K562 (cell line): ENCODE measurements at regions not wholly inside any gene's neighbourhood (a gene's known extent, or its start where the extent isn't known, plus 50 kb on each side); places are given as distances from the start of the nearest gene placed in this dataset.
A peak's percentile ranks its signal among the peaks of the same experiment; 100 is the strongest.

Source experiments
- ATAC-seq: fragments of 200-7000 bp; cut with Tn5 transposase; 3 replicates; pipeline ENCODE4 v1.9.1; 2020; ENCODE audit warnings: moderate library complexity
- BruUV-seq: library from RNA; stranded (reverse); fragments of 400-500 nt; replicated peaks from 2 replicates; lab custom pipeline; 2021; lab: Mats Ljungman, UMichigan
- CTCF ChIA-PET: fragments of 300-600 bp; formaldehyde crosslinking; extraction: SDS; loops from one replicate; lab custom pipeline; 2021; ENCODE audit warnings: low intra/inter-chr PET ratio; lab: Yijun Ruan, JAX
- POLR2A ChIA-PET: fragments of 300-600, 350-650 bp; sonication (Branson Sonifier 250); formaldehyde crosslinking; extraction: SDS; loops from one replicate; lab custom pipeline; 2021; ENCODE audit warnings: antibody characterized with exemption, inconsistent platforms; lab: Yijun Ruan, JAX
- DNase-seq, 4 experiments: peaks; one replicate each; pipeline versions ENCODE4 v3.0.0 to v3.0.0-alpha.2; 2011 to 2018; ENCODE audit warnings: low spot score in 3 of 4, mixed read lengths in 3 of 4; ENCODE audit errors: extremely low read depth in 1 of 4
- FAIRE-seq: peaks from 2 replicates; lab custom pipeline; 2011; peaks lifted over from hg19 to GRCh38; lab: Jason Lieb, UNC
- H2AFZ ChIP-seq: 2 replicates; pipeline ENCODE4 v1.6.0; 2011; ENCODE audit warnings: low read depth, low read length, control low read depth, inconsistent platforms
- H3K27ac ChIP-seq: fragments of 200-600 bp; 3 replicates; pipeline ENCODE4 v1.8.0; 2011; ENCODE audit warnings: low read depth, mild to moderate bottlenecking, control low read depth, inconsistent platforms, low read length, moderate library complexity, mixed read lengths; ENCODE audit errors: extremely low read depth
- H3K27me3 ChIP-seq, 2 experiments: fragments of 300-600 bp in 1 of 2; 2 replicates in 1 of 2; 3 replicates in 1 of 2; pipeline versions ENCODE4 v1.6.0 to v1.8.0; 2011; ENCODE audit warnings: inconsistent platforms in 2 of 2, low read length in 2 of 2, mild to moderate bottlenecking in 1 of 2, mixed read lengths in 1 of 2, moderate library complexity in 1 of 2; ENCODE audit not compliant: control insufficient read depth in 2 of 2, insufficient read depth in 2 of 2
- H3K36me3 ChIP-seq: fragments of 300-600 bp; 3 replicates; pipeline ENCODE4 v1.8.0; 2011; ENCODE audit warnings: mild to moderate bottlenecking, low read length, inconsistent platforms; ENCODE audit not compliant: control insufficient read depth, insufficient read depth
- H3K4me1 ChIP-seq, 2 experiments: fragments of 200-600 bp in 1 of 2; replicated peaks in 1 of 2; 2 replicates in 1 of 2; 3 replicates in 1 of 2; pipeline versions ENCODE4 v1.5.1 to v1.8.0; 2011; ENCODE audit warnings: inconsistent platforms in 2 of 2, low read length in 2 of 2, mild to moderate bottlenecking in 1 of 2, mixed read lengths in 1 of 2, moderate library complexity in 1 of 2; ENCODE audit not compliant: control insufficient read depth in 2 of 2, insufficient read depth in 2 of 2
- H3K4me2 ChIP-seq: 2 replicates; pipeline ENCODE4 v1.6.1; 2011; ENCODE audit warnings: low read length, control low read depth, inconsistent platforms, mixed read lengths; ENCODE audit not compliant: insufficient read depth
- H3K4me3 ChIP-seq: fragments of 200-600 bp; sonication (generic), shearing (Covaris generic); 2 replicates; pipeline ENCODE4 v1.5.1; 2016; ENCODE audit warnings: control low read depth, inconsistent platforms
- H3K79me2 ChIP-seq: fragments of 200-600 bp; 3 replicates; pipeline ENCODE4 v1.8.0; 2011; ENCODE audit warnings: low read length, inconsistent platforms; ENCODE audit not compliant: control insufficient read depth, insufficient read depth
- H3K9ac ChIP-seq, 2 experiments: 2 replicates each; pipeline versions ENCODE4 v1.6.0 to v1.6.1; 2011; ENCODE audit warnings: low read depth in 2 of 2, low read length in 2 of 2, control low read depth in 1 of 2, inconsistent platforms in 1 of 2, mild to moderate bottlenecking in 1 of 2, mixed read lengths in 1 of 2; ENCODE audit not compliant: insufficient read depth in 1 of 2
- H3K9me1 ChIP-seq: one replicate; pipeline ENCODE4 v1.6.0; 2011; ENCODE audit warnings: inconsistent platforms, mild to moderate bottlenecking, low read length, moderate library complexity; ENCODE audit not compliant: control insufficient read depth, insufficient read depth
- H3K9me3 ChIP-seq: replicated peaks from 2 replicates; pipeline ENCODE4 v1.5.1; 2011; ENCODE audit warnings: low read depth, low read length, inconsistent platforms; ENCODE audit not compliant: control insufficient read depth, insufficient read depth
- H4K20me1 ChIP-seq: replicated peaks from 2 replicates; pipeline ENCODE4 v1.6.1; 2011; ENCODE audit warnings: low read length, inconsistent platforms, mixed read lengths; ENCODE audit not compliant: control insufficient read depth, insufficient read depth
- BCL6 ChIP-seq: fragments of 250-450 bp; sonication (Bioruptor Pico); IDR thresholded peaks from 2 replicates; pipeline ENCODE4 v1.4.0; 2020
- BDP1 ChIP-seq: IDR thresholded peaks from 3 replicates; pipeline ENCODE4 v1.6.1; 2011; ENCODE audit not compliant: insufficient read length, insufficient read depth
- CEBPB ChIP-seq: fragments of 450-650 bp; IDR thresholded peaks from 2 replicates; pipeline ENCODE4 v1.6.1; 2016; ENCODE audit warnings: missing genetic modification characterization, missing compliant biosample characterization
- MEIS2 ChIP-seq: fragments of 450-650 bp; IDR thresholded peaks from 2 replicates; pipeline ENCODE4 v1.6.1; 2014; ENCODE audit warnings: mild to moderate bottlenecking; ENCODE audit not compliant: partially characterized antibody
- RAD21 ChIP-seq, 2 experiments: fragments of 250-450 bp in 1 of 2; fragments of 450-650 bp in 1 of 2; sonication (Bioruptor Pico) in 1 of 2; formaldehyde crosslinking in 1 of 2; IDR thresholded peaks in 1 of 2; conservative IDR thresholded peaks in 1 of 2; 2 replicates each; pipeline versions ENCODE4 v1.4.0 to v1.8.0; 2020 to 2022; ENCODE audit warnings: mild to moderate bottlenecking in 2 of 2, moderate library complexity in 1 of 2
- WGBS: fragments of 100-300 bp; shearing (Covaris generic); methylation state at CpG from one replicate; pipeline ENCODE4 v1.1.6; 2016; ENCODE audit warnings: low coverage, mixed read lengths; ENCODE audit not compliant: insufficient coverage; ENCODE audit errors: missing lambda C conversion rate; 5-methylcytosine and 5-hydroxymethylcytosine counted together
- in situ Hi-C: fragments of 300-500 bp; cut with MboI; formaldehyde crosslinking; loops from 4 replicates; pipeline ENCODE4 v1.15.0; 2018; ENCODE audit warnings: inconsistent platforms, mixed read lengths
- intact Hi-C: fragments of 100-400 bp; cut with micrococcal nuclease; formaldehyde crosslinking; loops from 2 replicates; pipeline ENCODE4 v1.14.2; 2022
- TF ChIP-seq, protein P1 (sequence below), 3 experiments: IDR thresholded peaks in 2 of 3; conservative IDR thresholded peaks in 1 of 3; 2 replicates each; pipeline ENCODE4 v1.5.1; 2011 to 2012; ENCODE audit warnings: low read length in 3 of 3, mild to moderate bottlenecking in 3 of 3, control low read depth in 2 of 3, improper control_type of control experiment in 1 of 3, inconsistent platforms in 1 of 3, low read depth in 1 of 3, mixed read lengths in 1 of 3, moderate library complexity in 1 of 3; ENCODE audit not compliant: insufficient read depth in 2 of 3
- TF ChIP-seq, protein P2 (sequence below): fragments of 450-650 bp; formaldehyde crosslinking; IDR thresholded peaks from 2 replicates; pipeline ENCODE4 v1.4.0; 2020; ENCODE audit warnings: mild to moderate bottlenecking, moderate library complexity
- TF ChIP-seq, protein P3 (sequence below), 2 experiments: IDR thresholded peaks in 1 of 2; conservative IDR thresholded peaks in 1 of 2; 2 replicates each; pipeline ENCODE4 v1.6.1; 2016; ENCODE audit warnings: low read depth in 2 of 2, mild to moderate bottlenecking in 1 of 2, missing compliant biosample characterization in 1 of 2, missing genetic modification characterization in 1 of 2, moderate library complexity in 1 of 2

DNA sequence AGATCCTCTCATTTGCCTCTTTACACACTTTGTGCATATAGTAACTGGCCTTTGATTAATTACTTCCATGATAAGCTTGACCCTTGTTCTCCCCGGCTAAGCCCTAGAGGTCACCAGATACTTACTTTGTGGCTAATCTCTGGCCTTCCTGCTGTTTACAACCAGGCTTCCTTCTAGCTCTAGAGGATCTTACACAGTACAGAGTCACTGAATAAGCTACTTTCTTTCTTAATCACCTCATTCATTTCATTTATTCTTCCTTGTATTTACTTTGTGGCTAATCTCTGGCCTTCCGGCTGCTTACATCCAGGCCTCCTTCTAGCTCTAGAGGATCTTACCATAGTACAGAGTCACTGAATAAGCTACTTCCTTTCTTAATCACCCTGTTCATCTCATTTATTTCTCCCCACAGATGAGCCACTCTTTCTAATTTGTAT is 144.3 kb upstream of the C1orf21 start:
- Histone ChIP-seq H3K4me2 (no peak overlapping the region), H3K9ac (no peak overlapping the region), H3K9me1 (no peaks in the 10 kb centered on the region), H3K9me3 (no peaks in the 10 kb centered on the region), H3K4me1 (no peaks in the 10 kb centered on the region; a peak in 1 of 5 replicates), H3K36me3 (no peaks in the 10 kb centered on the region), H3K79me2 (no peaks in the 10 kb centered on the region), H4K20me1 (no peaks in the 10 kb centered on the region), H3K4me3 (no peak overlapping the region), H2AFZ (no peak overlapping the region), H3K27ac (no peak overlapping the region), H3K27me3 (no peaks in the 10 kb centered on the region)
- FAIRE-seq, result no peak
- peak; percentile 69 for ATAC-seq
- intact Hi-C loops (loop anchor here (10.0 kb wide), 1 partner anchor 422 kb away; no protein-coding TSS in a partner anchor), in situ Hi-C loops (no loop called here)
- ChIA-PET CTCF (no interaction called here), POLR2A (interaction anchor here (0.8 kb wide), 1 partner anchor 409 kb away, joined by 3 read pairs; no protein-coding TSS in a partner anchor)
- 10% methylated on average over 2 of the region's 2 CpGs for WGBS
- no peak for DNase-seq
- no TSS peak for BruUV-seq
- TF ChIP-seq CEBPB (tag) (no peak), BDP1 (no peak), MEIS2 (peak; percentile 25), BCL6 (CRISPR knock-in tag) (no peak), RAD21 (CRISPR knock-in tag; conservative IDR thresholded peaks at IDR 0.05 in 1 of 2, IDR thresholded peaks at IDR 0.05 in 1 of 2) (peak; percentile 48 to 50)
- TF ChIP-seq, protein P1, sequence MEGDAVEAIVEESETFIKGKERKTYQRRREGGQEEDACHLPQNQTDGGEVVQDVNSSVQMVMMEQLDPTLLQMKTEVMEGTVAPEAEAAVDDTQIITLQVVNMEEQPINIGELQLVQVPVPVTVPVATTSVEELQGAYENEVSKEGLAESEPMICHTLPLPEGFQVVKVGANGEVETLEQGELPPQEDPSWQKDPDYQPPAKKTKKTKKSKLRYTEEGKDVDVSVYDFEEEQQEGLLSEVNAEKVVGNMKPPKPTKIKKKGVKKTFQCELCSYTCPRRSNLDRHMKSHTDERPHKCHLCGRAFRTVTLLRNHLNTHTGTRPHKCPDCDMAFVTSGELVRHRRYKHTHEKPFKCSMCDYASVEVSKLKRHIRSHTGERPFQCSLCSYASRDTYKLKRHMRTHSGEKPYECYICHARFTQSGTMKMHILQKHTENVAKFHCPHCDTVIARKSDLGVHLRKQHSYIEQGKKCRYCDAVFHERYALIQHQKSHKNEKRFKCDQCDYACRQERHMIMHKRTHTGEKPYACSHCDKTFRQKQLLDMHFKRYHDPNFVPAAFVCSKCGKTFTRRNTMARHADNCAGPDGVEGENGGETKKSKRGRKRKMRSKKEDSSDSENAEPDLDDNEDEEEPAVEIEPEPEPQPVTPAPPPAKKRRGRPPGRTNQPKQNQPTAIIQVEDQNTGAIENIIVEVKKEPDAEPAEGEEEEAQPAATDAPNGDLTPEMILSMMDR (IDR thresholded peaks at IDR 0.05 in 2 of 3, conservative IDR thresholded peaks at IDR 0.05 in 1 of 3; ENCODE audit: insufficient read depth in 2 of 3, low read depth in 1 of 3, low read length in 3 of 3), result peak in 1 of 3 experiments; percentile 33; a peak in 2 of 6 replicates
- TF ChIP-seq, protein P2, sequence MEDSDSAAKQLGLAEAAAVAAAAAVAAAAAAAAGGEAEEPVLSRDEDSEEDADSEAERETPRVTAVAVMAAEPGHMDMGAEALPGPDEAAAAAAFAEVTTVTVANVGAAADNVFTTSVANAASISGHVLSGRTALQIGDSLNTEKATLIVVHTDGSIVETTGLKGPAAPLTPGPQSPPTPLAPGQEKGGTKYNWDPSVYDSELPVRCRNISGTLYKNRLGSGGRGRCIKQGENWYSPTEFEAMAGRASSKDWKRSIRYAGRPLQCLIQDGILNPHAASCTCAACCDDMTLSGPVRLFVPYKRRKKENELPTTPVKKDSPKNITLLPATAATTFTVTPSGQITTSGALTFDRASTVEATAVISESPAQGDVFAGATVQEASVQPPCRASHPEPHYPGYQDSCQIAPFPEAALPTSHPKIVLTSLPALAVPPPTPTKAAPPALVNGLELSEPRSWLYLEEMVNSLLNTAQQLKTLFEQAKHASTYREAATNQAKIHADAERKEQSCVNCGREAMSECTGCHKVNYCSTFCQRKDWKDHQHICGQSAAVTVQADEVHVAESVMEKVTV (CRISPR knock-in tag), result 0 out of 2 replicates have a peak, but pooled peaks have one; percentile 17
- TF ChIP-seq, protein P3, sequence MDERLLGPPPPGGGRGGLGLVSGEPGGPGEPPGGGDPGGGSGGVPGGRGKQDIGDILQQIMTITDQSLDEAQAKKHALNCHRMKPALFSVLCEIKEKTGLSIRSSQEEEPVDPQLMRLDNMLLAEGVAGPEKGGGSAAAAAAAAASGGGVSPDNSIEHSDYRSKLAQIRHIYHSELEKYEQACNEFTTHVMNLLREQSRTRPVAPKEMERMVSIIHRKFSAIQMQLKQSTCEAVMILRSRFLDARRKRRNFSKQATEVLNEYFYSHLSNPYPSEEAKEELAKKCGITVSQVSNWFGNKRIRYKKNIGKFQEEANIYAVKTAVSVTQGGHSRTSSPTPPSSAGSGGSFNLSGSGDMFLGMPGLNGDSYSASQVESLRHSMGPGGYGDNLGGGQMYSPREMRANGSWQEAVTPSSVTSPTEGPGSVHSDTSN (CRISPR knock-in tag; IDR thresholded peaks at IDR 0.05; ENCODE audit: low read depth), result no peak
- TF ChIP-seq, protein P3 (tag; conservative IDR thresholded peaks at IDR 0.05; ENCODE audit: low read depth), result peak; percentile 65; the same call in 1 of the 2 replicates
